Neural progenitor cell (in vitro differentiated cells): ENCODE measurements at regions not wholly inside any gene's neighbourhood (a gene's known extent, or its start where the extent isn't known, plus 50 kb on each side); places are given as distances from the start of the nearest gene placed in this dataset.

Experiments
- DNase-seq: peaks from one replicate; pipeline ENCODE4 v3.0.0-alpha.2; 2016; ENCODE audit warnings: low spot score
- H2AFZ ChIP-seq: fragments of 200-600 bp; sonication (generic); replicated peaks from 2 replicates; pipeline ENCODE4 v1.6.1; 2016; ENCODE audit warnings: antibody characterized with exemption
- H3F3A ChIP-seq: fragments of 200-600 bp; sonication (generic); 2 replicates; pipeline ENCODE4 v1.6.1; 2016; ENCODE audit warnings: antibody characterized with exemption, low read depth
- H3K27ac ChIP-seq: fragments of 200-600 bp; sonication (generic); 2 replicates; pipeline ENCODE4 v1.5.1; 2016; ENCODE audit warnings: mild to moderate bottlenecking
- H3K27me3 ChIP-seq: fragments of 200-600 bp; sonication (generic); 2 replicates; pipeline ENCODE4 v1.6.1; 2016; ENCODE audit warnings: mild to moderate bottlenecking, moderate library complexity
- H3K36me3 ChIP-seq: fragments of 200-600 bp; sonication (generic); 2 replicates; pipeline ENCODE4 v1.5.1; 2016
- H3K4me1 ChIP-seq: fragments of 200-600 bp; sonication (generic); 2 replicates; pipeline ENCODE4 v1.6.1; 2016; ENCODE audit warnings: mixed run types
- H3K4me2 ChIP-seq: fragments of 200-600 bp; sonication (generic); 2 replicates; pipeline ENCODE4 v1.6.1; 2016
- H3K4me3 ChIP-seq: fragments of 200-600 bp; sonication (generic); 2 replicates; pipeline ENCODE4 v1.5.1; 2016
- H3K79me2 ChIP-seq: fragments of 200-600 bp; sonication (generic); 2 replicates; pipeline ENCODE4 v1.6.1; 2016; ENCODE audit warnings: low read depth
- H3K9ac ChIP-seq: fragments of 200-600 bp; sonication (generic); 2 replicates; pipeline ENCODE4 v1.6.1; 2016
- H3K9me3 ChIP-seq: fragments of 200-600 bp; sonication (generic); 2 replicates; pipeline ENCODE4 v1.5.1; 2016; ENCODE audit warnings: low read depth
- H4K20me1 ChIP-seq: fragments of 200-600 bp; sonication (generic); 2 replicates; pipeline ENCODE4 v1.6.1; 2016; ENCODE audit warnings: low read depth
- H3K27ac Mint-ChIP-seq: 3 replicates; pipeline ENCODE4 v1.8.0; 2021; ENCODE audit warnings: mixed read lengths
- H3K27me3 Mint-ChIP-seq: 2 replicates; pipeline ENCODE4 v1.8.0; 2022; ENCODE audit warnings: low read depth, mild to moderate bottlenecking, inconsistent platforms, moderate library complexity, mixed read lengths; ENCODE audit not compliant: insufficient read depth
- H3K36me3 Mint-ChIP-seq: 3 replicates; pipeline ENCODE4 v1.8.0; 2021; ENCODE audit warnings: mixed read lengths
- H3K4me1 Mint-ChIP-seq: 3 replicates; pipeline ENCODE4 v1.8.0; 2021; ENCODE audit warnings: mixed read lengths
- H3K4me3 Mint-ChIP-seq: 3 replicates; pipeline ENCODE4 v1.8.0; 2021; ENCODE audit warnings: mild to moderate bottlenecking, moderate library complexity, mixed read lengths
- H3K9me3 Mint-ChIP-seq: 3 replicates; pipeline ENCODE4 v1.8.0; 2020; ENCODE audit warnings: mixed read lengths
- CTCF ChIP-seq: fragments of 200-600 bp; sonication (generic); IDR thresholded peaks from 2 replicates; pipeline ENCODE4 v1.5.1; 2017; ENCODE audit warnings: antibody characterized with exemption, mild to moderate bottlenecking
- EZH2 ChIP-seq: fragments of 200-600 bp; sonication (generic); IDR thresholded peaks from 2 replicates; pipeline ENCODE4 v1.6.1; 2017; ENCODE audit warnings: antibody characterized with exemption, mild to moderate bottlenecking, moderate library complexity
- EZH2phosphoT487 ChIP-seq: fragments of 200-600 bp; sonication (generic); IDR thresholded peaks from 2 replicates; pipeline ENCODE4 v1.6.1; 2017; ENCODE audit warnings: antibody characterized with exemption

DNA sequence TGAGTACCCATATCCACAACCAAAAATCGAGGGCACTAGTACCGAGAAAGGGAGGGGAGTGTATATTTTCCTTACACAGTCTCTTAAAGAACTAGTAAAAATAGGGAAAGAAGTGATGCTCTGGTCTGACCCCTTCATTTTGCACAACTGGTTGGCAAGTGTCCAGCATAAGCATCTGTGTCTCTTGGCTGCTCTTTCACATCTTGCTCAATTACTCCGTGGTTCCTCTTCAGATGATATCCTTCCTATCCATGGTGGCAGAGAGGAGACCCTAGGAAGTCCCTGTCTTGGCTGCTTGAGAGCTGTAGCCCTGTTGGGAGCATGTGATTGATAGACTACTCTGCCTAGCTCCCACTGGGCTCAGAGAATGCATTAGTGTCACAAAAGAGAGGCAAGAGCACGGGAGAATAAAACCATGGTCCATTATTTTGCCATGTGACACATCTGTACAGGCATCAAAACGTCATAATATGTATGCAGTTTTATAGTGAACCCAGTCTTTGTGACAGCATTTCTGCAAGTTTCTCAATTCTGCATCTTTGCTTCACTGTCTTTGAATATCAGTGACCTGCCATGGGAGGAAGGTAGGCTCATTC is 111.8 kb upstream of the ANKRD1 start:
- no peak overlapping the region for H3K4me2 ChIP-seq
- Mint-ChIP-seq H3K4me1 (peaks cover 32% of the 10 kb centered on the region), H3K4me3 (no peak overlapping the region), H3K9me3 (no peaks in the 10 kb centered on the region), H3K36me3 (no peaks in the 10 kb centered on the region), H3K27me3 (peaks cover 2% of the 10 kb centered on the region), H3K27ac (peak overlapping the region; percentile 85)
- DNase-seq: no peak
- H3K36me3 ChIP-seq: no peaks in the 10 kb centered on the region
- no peak overlapping the region for H2AFZ ChIP-seq
- no peak overlapping the region for H3K9ac ChIP-seq
- peaks cover 32% of the 10 kb centered on the region for H3K4me1 ChIP-seq
- H3K79me2 ChIP-seq: no peaks in the 10 kb centered on the region
- H3F3A ChIP-seq: no peaks in the 10 kb centered on the region
- H3K9me3 ChIP-seq: no peaks in the 10 kb centered on the region
- no peak for TF ChIP-seq CTCF
- TF ChIP-seq EZH2phosphoT487: no peak
- TF ChIP-seq EZH2: no peak
- H3K27ac ChIP-seq: no peak overlapping the region
- H3K27me3 ChIP-seq: no peaks in the 10 kb centered on the region
- H3K4me3 ChIP-seq: no peak overlapping the region
- H4K20me1 ChIP-seq: no peaks in the 10 kb centered on the region

GRCh38 chr10:91033324-91033950 is 112.5 kb upstream of the ANKRD1 start:
- Histone ChIP-seq H3K27ac (no peak overlapping the region), H3K4me2 (no peak overlapping the region), H3K36me3 (no peaks in the 10 kb centered on the region), H3K4me1 (peaks cover 32% of the 10 kb centered on the region), H3K4me3 (no peak overlapping the region), H3F3A (no peaks in the 10 kb centered on the region), H2AFZ (no peak overlapping the region), H4K20me1 (no peaks in the 10 kb centered on the region), H3K27me3 (no peaks in the 10 kb centered on the region), H3K9ac (no peak overlapping the region), H3K79me2 (no peaks in the 10 kb centered on the region), H3K9me3 (no peaks in the 10 kb centered on the region)
- H3K4me3 Mint-ChIP-seq: no peak overlapping the region
- TF ChIP-seq CTCF (no peak), EZH2 (no peak), EZH2phosphoT487 (no peak)
- no peaks in the 10 kb centered on the region for H3K9me3 Mint-ChIP-seq
- H3K27ac Mint-ChIP-seq: no peak overlapping the region
- no peak for DNase-seq
- H3K27me3 Mint-ChIP-seq: peaks cover 2% of the 10 kb centered on the region
- no peaks in the 10 kb centered on the region for H3K36me3 Mint-ChIP-seq
- peaks cover 34% of the 10 kb centered on the region for H3K4me1 Mint-ChIP-seq

DNA sequence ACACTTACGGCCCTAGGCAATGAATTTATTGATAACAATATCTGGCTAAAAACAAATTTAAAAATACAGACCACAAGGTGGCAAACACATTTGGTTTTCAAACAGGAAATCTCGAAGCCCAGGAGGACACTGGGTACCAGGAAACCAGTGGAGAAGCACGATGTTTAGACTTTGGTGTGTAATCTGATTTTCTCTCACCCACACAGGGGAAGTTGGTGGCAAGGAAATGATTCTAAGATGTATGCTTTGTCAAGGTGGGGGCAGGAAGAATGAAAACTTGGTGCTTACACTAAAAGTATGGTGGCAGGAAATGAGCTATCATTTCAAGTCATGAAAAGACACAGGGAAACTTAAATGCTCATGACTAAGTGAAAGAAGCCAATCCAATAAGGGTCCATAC is 113.2 kb upstream of the ANKRD1 start:
- Histone ChIP-seq H3K36me3 (no peaks in the 10 kb centered on the region), H3K79me2 (no peaks in the 10 kb centered on the region), H3K27me3 (no peaks in the 10 kb centered on the region), H3K4me1 (peaks cover 32% of the 10 kb centered on the region), H3K9ac (no peak overlapping the region), H4K20me1 (no peaks in the 10 kb centered on the region), H3K4me3 (no peak overlapping the region), H3F3A (no peaks in the 10 kb centered on the region), H3K9me3 (no peaks in the 10 kb centered on the region), H3K4me2 (peak overlapping the region; percentile 37), H2AFZ (no peak overlapping the region), H3K27ac (no peak overlapping the region)
- Mint-ChIP-seq H3K9me3 (no peaks in the 10 kb centered on the region), H3K4me1 (peaks cover 40% of the 10 kb centered on the region), H3K27ac (peak overlapping the region; percentile 30), H3K36me3 (no peaks in the 10 kb centered on the region), H3K4me3 (no peak overlapping the region), H3K27me3 (peaks cover under 1% of the 10 kb centered on the region)
- no peak for DNase-seq
- no peak for TF ChIP-seq EZH2
- no peak for TF ChIP-seq EZH2phosphoT487
- no peak for TF ChIP-seq CTCF
